Keratinocyte (primary cell): ENCODE measurements at regions not wholly inside any gene's neighbourhood (a gene's known extent, or its start where the extent isn't known, plus 50 kb on each side); places are given as distances from the start of the nearest gene placed in this dataset.

ENCODE experiments used
- DNase-seq: peaks from one replicate; pipeline ENCODE4 v3.0.0-alpha.2; 2011; ENCODE audit warnings: low read depth, missing footprints, low spot score
- FAIRE-seq: peaks from 2 replicates; lab custom pipeline; 2011; peaks lifted over from hg19 to GRCh38; lab: Jason Lieb, UNC
- H2AFZ ChIP-seq: 2 replicates; pipeline ENCODE4 v1.6.0; 2012; ENCODE audit warnings: low read length, control low read depth, inconsistent platforms; ENCODE audit not compliant: control insufficient read depth
- H3K27ac ChIP-seq: 2 replicates; pipeline ENCODE4 v1.5.1; 2011; ENCODE audit warnings: low read length; ENCODE audit not compliant: control insufficient read depth, insufficient read depth
- H3K27me3 ChIP-seq: 3 replicates; pipeline ENCODE4 v1.6.0; 2011; ENCODE audit warnings: low read length; ENCODE audit not compliant: control insufficient read depth, insufficient read depth; ENCODE audit errors: extremely low read depth
- H3K36me3 ChIP-seq, 2 experiments: 2 replicates in 1 of 2; 3 replicates in 1 of 2; pipeline ENCODE4 v1.5.1; 2011; ENCODE audit warnings: low read length in 2 of 2, mild to moderate bottlenecking in 1 of 2; ENCODE audit not compliant: control insufficient read depth in 2 of 2, insufficient read depth in 2 of 2; ENCODE audit errors: extremely low read depth in 1 of 2
- H3K4me1 ChIP-seq: 3 replicates; pipeline ENCODE4 v1.5.1; 2011; ENCODE audit warnings: low read length; ENCODE audit not compliant: control insufficient read depth, insufficient read depth; ENCODE audit errors: extremely low read depth
- H3K4me2 ChIP-seq: 3 replicates; pipeline ENCODE4 v1.6.0; 2011; ENCODE audit warnings: low read depth, low read length; ENCODE audit not compliant: control insufficient read depth, insufficient read depth; ENCODE audit errors: extremely low read depth
- H3K4me3 ChIP-seq, 3 experiments: fragments of 200-600 bp in 1 of 3; sonication (generic) in 1 of 3; 2 replicates in 2 of 3; 3 replicates in 1 of 3; pipeline ENCODE4 v1.5.1; 2011 to 2016; ENCODE audit warnings: low read length in 3 of 3, mild to moderate bottlenecking in 3 of 3, control low read depth in 2 of 3, inconsistent platforms in 1 of 3, low read depth in 1 of 3, mixed read lengths in 1 of 3, mixed run types in 1 of 3, moderate library complexity in 1 of 3; ENCODE audit not compliant: control insufficient read depth in 2 of 3, insufficient read depth in 2 of 3; ENCODE audit errors: extremely low read depth in 1 of 3
- H3K79me2 ChIP-seq: 2 replicates; pipeline ENCODE4 v1.6.0; 2012; ENCODE audit warnings: low read length; ENCODE audit not compliant: control insufficient read depth, insufficient read depth
- H3K9ac ChIP-seq: 3 replicates; pipeline ENCODE4 v1.6.0; 2011; ENCODE audit warnings: low read length; ENCODE audit not compliant: control insufficient read depth, insufficient read depth; ENCODE audit errors: extremely low read depth
- H3K9me1 ChIP-seq: 3 replicates; pipeline ENCODE4 v1.6.0; 2011; ENCODE audit warnings: low read length; ENCODE audit not compliant: control insufficient read depth, insufficient read depth; ENCODE audit errors: extremely low read depth
- H3K9me3 ChIP-seq: 2 replicates; pipeline ENCODE4 v1.5.1; 2012; ENCODE audit warnings: low read depth, low read length; ENCODE audit not compliant: control insufficient read depth
- H4K20me1 ChIP-seq: 3 replicates; pipeline ENCODE4 v1.6.0; 2011; ENCODE audit warnings: low read length; ENCODE audit not compliant: control insufficient read depth, insufficient read depth; ENCODE audit errors: extremely low read depth
- CTCF ChIP-seq, 3 experiments: IDR thresholded peaks in 1 of 3; conservative IDR thresholded peaks in 1 of 3; optimal IDR thresholded peaks in 1 of 3; 2 replicates in 2 of 3; 3 replicates in 1 of 3; pipeline versions ENCODE3 to v1.5.1; 2011; ENCODE audit warnings: low read length in 3 of 3, mild to moderate bottlenecking in 3 of 3, moderate library complexity in 2 of 3, control low read depth in 1 of 3, inconsistent platforms in 1 of 3; ENCODE audit not compliant: insufficient read depth in 2 of 3; ENCODE audit errors: extremely low read depth in 1 of 3
- EZH2 ChIP-seq: IDR thresholded peaks from one replicate; pipeline ENCODE4 v1.6.1; 2012; ENCODE audit warnings: inconsistent platforms, mild to moderate bottlenecking, low read length, moderate library complexity
- dilution Hi-C: fragments of 300-500 bp; cut with MboI; formaldehyde crosslinking; loops from one replicate; pipeline ENCODE4 v1.7.0; 2020; ENCODE audit warnings: low sequenced_read_pairs; ENCODE audit not compliant: extremely low pct_ligation_motif_present

GRCh38 chrX:141960578-141960977 is 56.9 kb downstream of the MAGEC1 start:
- DNase-seq (no peak), FAIRE-seq (no peak)
- H3K79me2 ChIP-seq, result no peaks in the 10 kb centered on the region
- no peaks in the 10 kb centered on the region for H3K9me1 ChIP-seq
- H3K4me3 ChIP-seq, result no peak overlapping the region
- no peak overlapping the region for H2AFZ ChIP-seq
- dilution Hi-C loops, result no loop called here
- H3K27ac ChIP-seq, result no peak overlapping the region
- H3K27me3 ChIP-seq, result no peaks in the 10 kb centered on the region
- H4K20me1 ChIP-seq, result no peaks in the 10 kb centered on the region
- H3K9me3 ChIP-seq, result no peaks in the 10 kb centered on the region
- H3K36me3 ChIP-seq, result no peaks in the 10 kb centered on the region
- H3K9ac ChIP-seq, result no peak overlapping the region
- H3K4me1 ChIP-seq, result no peaks in the 10 kb centered on the region
- no peak for TF ChIP-seq CTCF (optimal IDR thresholded peaks at IDR 0.05 in 1 of 3, IDR thresholded peaks at IDR 0.05 in 1 of 3, conservative IDR thresholded peaks at IDR 0.05 in 1 of 3; ENCODE audit: extremely low read depth in 1 of 3, insufficient read depth in 2 of 3, low read length in 3 of 3)
- TF ChIP-seq EZH2, result no peak
- no peak overlapping the region for H3K4me2 ChIP-seq
